Hematopoietic multipotent progenitor cell (in vitro differentiated cells): ENCODE measurements at regions not wholly inside any gene's neighbourhood (a gene's known extent, or its start where the extent isn't known, plus 50 kb on each side); places are given as distances from the start of the nearest gene placed in this dataset.
"Not testable (repeated sequence)": the region's sequence is repeated elsewhere in the genome, so short reads cannot be mapped to it uniquely, and the experiment has no call there.

Experiments
- DNase-seq, 3 donors: peaks; one replicate each; pipeline ENCODE4 v3.0.0-alpha.2; 2011 to 2015; ENCODE audit warnings: low read depth in 2 of 3, low spot score in 2 of 3

DNA sequence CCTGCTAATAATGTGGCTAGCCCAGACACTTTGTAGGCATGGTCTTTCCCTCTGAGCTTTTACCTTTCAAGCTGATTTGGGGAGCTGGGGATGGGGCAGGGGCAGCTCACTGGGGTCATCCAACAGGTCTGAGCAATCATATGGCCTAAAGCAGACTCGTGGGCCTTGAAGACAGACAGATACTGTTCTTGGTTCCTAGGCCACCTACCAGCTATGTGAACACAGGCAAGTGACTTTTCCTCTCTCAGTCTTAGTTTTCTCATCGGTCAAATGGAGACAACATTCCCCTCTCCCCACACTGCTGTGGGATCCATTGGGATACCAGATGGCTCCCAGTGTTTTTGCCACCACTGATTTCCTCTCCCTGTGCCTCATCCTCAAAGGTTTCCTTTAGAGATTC, 181.8 kb downstream of the RRAGC start:
- DNase-seq: no peak

DNA sequence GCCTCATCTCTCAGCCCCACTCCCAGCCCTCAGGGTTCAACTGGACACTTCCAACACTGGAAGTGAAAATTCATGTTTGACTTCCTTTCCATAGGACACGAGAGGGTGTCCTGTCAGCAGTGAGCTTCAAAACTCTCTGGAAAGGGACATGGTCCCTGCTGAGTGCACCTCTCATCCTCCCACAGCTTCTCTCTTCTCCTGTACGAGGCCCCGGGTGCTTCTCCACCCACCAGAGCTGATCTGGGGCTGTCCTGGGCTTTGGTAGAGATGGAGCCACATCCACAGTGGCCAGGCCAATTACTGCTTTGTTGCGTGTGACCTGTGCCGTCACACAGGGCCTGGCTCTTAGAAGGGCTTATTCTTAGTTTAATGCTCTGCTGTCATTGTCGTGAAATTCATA, 182.3 kb downstream of the RRAGC start:
- no peak for DNase-seq

DNA sequence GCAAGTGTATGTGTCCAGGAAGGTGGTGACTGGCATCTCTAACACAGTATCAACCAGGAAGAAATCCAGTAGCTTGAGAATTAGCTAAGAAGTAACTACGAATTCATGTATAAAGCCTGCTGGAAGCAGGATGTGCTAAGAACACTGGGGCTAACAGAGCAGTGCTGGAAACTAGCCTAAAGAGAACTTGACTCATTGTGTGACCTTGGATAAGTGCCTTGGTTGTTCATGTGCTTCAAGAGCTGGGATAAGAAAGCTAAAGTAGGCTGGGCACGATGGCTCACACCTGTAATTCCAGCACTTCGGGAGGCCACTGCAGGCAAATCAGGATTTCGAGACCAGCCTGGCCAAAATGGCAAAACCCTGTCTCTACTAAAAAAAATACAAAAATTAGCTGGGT, 186.9 kb downstream of the RRAGC start:
- DNase-seq: no peak

DNA sequence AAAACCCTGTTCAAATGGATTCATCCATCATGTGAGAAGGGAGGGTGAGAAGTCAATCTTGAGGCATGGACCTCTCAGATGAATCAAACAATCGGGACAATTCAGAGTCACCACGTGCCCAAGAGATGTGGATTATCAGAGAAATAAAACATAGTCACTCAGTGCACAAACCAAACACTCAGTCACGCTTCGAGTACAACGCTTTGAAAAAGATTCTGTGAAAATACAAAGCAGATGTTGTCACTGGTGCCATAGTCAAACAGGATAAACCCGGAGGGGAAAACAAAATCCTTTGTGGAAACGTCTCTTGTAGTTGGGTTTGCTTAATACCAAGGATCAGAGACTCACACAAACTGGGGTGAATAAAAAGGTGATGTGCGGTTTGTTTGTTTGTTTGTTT, 188.4 kb downstream of the RRAGC start:
- DNase-seq: no peak

DNA sequence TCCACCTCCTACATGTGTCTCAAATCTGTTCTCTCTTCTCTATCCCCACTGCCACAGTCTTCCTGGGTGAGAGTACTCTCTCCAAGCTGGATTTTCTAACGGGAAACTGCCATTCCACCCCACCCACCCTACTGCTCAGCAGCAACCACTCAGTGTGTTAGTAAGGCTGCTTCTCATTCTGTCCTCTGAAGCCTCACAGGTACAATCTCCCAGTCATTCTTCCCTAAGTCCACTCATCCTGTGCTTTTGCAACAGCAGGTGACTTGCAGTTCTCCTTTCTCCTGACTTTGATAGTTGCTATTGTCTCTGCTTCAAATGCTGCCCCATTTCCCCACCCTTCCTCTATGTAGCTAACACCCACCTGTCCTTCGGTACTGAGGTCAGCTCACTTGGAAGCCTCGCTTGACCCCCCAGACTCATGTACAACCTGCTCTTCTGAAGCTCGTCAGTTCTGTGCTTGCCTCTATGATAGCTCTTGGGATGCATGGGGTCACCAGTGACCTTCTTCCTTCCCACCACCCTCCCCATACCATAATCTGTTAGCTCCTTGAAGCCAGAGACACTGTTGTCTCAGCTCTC, 188.9 kb downstream of the RRAGC start:
- no peak for DNase-seq

DNA sequence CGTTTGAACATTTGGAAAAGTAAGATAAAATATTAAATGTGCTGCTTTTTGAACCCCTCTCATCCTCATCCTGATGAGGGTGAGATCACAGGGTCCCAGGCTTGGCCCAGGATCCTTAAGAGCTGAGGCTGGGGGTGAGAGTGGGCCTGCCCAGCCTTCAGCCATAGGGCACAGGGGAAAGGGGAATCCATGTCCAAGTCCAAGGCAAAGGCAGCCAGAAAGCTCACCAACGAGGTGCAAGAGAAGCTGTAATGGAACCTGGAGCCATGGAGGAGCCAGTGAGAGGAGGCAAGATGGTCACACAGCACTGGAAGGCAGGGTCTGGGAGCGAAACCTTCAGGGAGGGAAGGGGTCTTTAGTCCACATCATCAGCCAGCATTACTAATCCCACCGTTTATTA, 191.9 kb downstream of the RRAGC start:
- no peak for DNase-seq

DNA sequence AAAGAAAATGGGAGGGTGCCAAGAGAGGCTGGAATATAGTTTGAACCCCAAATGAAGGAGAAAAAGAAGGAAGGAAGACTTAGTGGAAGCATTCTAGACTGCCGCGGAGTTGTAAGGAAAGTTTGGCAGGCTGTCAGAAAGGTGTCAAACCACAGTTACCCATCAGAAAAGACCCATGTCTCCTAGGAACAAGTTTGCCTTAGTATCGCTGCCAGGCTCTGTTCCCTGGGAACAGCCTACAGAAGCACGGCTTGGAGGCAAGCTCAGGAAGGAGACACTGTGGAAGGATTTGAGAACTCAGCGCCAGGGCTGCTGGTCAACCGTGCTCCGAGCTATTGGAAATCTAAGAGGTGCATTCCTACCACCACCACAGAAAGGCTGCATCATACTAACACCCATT, 197.4 kb downstream of the RRAGC start:
- DNase-seq: no peak

DNA sequence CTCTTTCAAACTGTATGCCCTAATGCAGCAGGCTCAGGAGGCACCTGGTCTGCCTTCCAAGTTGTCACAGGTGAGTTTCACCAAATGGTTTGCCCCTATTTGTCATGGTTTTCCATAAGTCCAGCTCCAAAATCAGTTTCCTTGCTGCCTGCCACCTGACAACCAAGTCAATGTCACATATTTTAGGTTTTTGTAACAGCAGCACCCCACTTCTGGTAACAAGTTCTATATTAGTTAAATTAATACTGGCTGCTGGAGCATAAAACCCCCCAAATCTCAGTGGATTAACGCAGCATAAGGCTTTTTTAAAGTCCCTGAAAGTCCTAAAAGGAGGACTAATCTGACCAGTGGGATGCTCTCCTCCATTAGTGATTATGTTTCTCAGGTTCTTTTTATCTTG, 200.7 kb downstream of the RRAGC start:
- DNase-seq: no peak

DNA sequence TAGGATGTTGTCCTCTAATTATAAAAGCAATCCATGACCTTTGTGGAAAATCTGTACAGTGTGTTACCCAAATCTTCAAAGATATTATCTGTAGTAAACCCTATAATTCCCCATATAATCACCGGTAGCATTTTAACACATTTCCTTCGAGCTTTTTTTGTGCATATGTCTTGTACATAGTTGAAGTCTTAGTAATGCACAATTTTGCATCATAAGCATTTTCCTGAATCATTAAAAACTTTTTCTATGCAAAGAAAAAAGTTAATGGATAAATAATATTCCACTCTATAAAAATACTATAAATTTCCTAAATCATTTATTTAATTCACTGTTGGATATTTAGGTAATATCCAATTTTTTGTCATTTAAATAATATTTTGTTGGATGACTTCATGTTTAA, 201.7 kb downstream of the RRAGC start:
- DNase-seq: no peak

DNA sequence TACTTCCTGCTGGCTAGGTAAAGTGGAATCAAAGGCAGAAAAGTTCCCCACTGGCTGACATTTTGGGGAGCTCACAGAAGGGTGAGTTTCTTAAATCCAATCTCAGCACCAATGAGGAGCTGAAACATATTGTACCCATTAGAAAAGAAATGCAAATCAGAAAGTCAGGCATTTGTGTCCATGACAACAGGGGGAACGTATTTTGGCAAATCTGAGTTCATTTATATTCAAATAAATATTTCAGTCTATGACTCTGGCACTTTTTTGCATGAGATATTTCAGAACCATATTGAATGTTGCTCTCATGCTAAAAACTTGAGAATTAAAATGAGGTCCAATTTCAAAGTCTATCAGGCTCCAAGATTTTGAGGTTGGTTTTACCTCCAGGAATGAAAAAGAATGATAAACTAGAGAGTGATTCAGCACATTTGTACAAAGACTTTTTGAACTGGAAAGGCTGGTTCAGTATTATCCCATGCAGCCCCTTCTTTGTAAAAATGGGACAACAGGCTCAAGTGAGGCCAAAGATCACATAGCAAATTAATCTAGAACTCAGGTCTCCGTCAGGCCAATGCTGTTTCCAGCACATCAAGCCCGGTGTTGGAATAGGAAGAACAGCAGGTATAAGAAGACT, 202.2 kb downstream of the RRAGC start:
- DNase-seq: no peak

DNA sequence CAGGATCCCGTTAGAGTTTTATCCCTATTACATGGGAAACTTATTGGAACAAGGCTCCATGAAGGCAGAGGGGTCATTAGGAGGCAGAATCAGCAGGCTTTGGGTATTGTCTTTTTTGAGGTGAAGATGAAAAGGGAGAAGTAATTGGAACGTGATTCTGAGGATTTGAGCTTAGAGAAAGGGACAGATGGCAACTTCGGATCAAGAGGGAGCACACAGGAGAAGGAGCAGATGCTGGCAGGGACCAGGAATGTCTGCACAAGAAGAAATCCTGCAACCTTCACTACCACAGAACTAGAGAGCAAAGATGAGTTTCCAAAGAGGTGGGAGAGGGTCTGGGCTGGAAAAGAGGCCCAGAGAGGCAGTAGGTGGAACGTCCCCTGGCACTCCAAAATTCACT, 202.8 kb downstream of the RRAGC start:
- DNase-seq: no peak

DNA sequence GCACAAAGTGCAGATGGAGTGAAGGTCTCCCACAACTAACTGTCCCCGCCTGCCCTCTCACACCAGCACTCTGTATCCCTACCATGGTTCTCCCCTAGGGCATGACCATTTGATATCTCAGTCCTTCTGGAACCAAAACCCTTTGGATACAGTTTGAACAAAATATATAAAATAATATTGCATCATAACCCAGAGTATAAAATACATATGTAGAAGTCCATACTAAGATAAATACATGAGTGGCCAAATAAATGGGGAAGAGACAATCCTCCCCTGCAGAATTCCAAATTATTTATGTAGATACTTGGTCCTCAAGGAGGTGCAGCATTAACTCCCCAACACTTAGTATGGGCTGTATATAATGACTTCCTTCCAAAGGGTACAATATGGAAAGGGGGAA, 207.4 kb downstream of the RRAGC start:
- no peak for DNase-seq

DNA sequence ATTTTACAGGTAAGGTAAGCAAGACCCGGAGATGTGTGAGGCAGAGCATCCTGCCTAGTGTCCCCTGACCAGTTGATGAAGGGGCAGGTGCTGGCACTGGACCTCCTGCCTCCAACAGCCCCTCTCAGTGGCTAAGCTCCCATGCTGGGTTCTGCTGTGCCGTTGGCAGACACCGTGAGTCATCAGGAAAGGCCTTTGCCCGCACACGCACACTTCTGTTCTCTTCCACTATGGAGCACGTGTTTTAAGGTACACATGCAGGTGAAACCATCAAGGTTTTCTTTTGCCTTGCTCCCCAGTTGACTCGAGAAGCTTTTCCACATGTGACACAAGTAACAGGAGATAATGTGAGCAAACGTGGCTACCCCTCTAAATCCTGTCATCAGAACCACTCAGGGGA, 207.9 kb downstream of the RRAGC start:
- no peak for DNase-seq

DNA sequence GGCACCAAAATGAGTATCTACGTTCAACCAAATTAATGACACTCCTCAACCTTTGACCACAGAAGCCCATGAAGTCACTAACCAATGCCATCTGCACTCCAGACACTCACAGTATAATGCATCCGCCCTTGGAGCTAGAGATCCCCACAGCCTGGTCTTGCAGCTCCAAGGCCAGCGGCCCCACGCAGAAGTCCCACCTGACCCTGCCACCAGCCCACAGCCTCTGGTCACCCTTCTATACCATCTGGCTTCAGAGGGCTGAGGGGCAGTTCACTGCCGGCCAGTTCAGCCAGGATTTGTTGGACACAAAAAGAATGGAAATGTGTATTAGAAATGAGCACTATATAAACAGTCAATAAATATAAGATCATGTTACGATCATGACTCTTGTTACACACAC, 211.2 kb downstream of the RRAGC start:
- DNase-seq: no peak

DNA sequence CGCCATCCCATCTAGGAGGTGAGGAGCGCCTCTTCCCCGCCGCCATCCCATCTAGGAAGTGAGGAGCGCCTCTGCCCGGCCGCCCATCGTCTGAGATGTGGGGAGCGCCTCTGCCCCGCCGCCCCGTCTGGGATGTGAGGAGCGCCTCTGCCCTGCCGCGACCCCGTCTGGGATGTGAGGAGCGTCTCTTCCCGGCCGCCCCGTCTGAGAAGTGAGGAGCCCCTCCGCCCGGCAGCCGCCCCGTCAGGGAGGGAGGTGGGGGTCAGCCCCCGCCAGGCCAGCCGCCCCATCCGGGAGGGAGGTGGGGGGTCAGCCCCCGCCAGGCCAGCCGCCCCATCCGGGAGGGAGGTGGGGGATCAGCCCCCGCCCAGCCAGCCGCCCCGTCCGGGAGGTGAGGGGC, 212.2 kb downstream of the RRAGC start:
- DNase-seq: not testable (repeated sequence)

DNA sequence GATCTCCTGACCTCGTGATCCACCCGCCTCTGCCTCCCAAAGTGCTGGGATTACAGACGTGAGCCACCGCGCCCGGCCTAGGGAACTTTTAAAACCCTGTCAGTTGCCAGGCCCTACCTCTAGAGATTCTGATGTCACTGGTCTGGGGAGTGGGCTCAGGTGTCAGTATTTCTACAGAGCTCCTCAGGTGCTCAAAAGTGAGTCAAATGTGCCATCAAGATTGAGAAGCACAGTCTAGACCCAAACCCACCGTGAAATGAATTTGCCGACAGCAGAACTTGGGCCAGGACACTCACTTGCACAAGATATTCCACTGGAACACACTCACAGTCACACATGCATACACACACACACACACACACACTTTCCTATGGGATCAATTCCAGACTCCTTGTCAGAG, 215.5 kb downstream of the RRAGC start:
- no peak for DNase-seq

DNA sequence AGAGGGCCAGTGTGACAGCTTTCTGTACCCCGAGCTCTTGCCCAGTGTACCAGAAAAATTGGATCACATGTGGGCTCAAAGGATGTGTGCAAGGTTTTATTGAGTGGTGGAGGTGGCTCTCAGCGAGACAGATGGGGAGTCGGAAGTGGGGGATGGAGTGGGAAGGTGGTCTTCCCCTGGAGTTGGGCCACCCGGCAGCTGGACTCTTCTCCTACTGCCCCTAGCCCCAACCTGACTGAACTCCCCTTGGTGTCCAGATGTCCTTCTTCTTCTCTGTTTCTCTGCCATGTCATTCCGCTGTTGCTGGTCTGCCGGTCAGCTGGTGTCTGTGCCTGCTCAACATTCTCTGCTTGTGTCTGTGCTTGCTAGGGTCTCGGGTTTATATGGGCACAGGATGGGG, 217.9 kb downstream of the RRAGC start:
- no peak for DNase-seq

DNA sequence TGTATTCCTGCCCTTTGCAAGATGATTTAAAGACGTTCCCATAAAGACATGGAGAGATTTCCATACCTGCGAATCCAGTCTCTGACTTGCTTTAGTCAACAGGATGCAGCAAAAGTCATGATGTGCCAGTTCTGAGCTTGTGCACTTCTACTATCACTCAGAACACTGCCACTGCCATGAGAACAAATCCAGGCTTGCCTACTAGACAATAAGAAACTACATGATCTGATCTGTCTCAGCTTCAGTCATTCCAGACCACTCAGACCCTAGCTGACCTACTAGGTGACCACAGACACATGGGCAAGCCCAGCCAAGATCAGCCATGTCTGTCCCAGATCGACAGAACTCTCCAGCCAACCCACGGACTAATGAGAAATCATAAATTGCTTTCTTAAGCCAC, 219.2 kb downstream of the RRAGC start:
- no peak for DNase-seq

DNA sequence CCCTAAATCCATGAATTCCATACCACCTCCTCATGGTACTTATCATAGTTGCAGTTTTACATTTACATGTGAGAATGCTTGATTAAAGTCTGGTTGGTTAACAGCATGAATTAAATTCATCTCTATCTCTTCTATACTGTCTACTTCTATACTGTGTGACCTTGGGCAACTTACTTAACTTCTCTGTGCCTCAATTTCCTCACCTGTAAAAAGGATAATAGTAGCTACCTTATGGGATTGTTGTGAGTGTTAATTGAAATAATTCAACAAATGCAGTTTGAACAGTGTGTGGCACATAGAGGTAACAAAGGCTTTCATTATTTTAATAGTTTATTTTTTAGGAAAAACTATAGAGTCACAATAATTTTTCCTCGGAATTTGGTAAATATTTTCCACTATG, 231.3 kb downstream of the RRAGC start:
- DNase-seq: no peak

DNA sequence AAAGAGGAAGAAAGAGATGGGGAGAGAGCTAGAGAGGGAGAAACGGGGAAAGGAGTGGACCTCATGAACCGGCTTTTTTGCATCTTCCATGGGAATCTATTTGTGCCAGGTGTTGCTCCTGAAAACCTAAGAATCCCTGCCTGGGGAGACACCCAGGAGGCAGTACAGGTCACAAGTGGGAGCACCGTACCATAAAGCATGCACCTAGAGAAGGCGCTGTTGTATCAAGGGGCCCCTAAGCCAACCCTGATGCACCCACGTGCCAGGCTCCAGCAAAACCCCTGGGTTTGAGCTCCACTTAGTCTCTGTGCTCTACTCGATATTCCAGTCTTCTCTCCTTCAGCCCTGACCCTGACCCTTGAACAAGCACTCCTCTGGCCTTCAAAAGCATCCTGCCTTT, 233.6 kb downstream of the RRAGC start:
- DNase-seq: no peak

DNA sequence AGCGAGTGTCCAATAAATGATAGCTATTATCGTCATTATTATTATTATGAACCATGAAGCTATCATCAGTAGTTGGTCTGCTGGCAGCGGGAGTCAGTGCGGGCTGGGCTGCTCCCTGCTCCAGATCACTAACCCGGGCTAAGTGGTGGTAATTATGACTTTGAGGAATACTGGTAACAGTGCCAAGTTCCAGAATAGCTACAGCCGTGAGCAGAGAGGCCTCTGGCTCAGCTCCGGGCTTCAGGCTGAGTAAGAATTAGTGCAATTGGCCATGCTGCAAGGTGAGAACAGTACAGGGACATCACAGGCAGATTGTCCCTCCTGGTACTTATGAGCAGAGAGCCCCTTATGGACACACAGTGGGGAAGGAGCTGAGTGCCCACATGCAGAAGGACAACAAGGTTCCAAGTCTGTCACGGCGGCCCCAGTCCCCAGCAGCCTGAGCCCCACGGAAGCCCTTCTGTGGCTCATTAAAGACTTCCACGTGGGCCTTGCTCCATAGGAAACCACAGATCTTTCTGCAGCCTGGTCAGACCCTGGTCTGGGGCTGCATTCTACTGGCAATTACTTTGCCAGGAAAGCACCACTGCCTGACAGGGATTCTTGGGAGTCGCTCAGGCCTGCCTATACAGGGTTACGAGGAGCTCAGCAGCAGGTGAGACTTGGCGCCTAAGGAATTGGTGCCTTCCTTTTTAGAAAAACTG, 235.1 kb downstream of the RRAGC start:
- no peak for DNase-seq

DNA sequence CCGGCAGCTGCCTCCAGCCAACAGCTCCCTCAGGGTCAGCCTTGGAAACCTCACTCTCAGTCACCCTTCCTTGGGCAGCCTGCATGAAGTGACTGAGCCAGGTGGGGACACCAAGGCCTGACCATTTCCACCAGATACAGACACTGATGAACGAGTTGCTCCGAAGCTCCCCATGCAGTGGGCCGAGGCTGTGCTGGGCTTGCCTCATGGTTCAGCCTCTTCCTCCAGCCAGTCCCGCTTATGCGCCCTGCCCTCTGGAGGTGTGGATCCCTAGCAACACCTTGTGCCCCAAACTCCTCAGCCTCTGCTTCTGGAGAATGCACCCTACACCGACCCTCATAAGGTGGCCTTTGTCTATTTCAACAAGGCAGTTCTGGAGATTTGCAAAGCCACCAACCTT, 236.0 kb downstream of the RRAGC start:
- no peak for DNase-seq

DNA sequence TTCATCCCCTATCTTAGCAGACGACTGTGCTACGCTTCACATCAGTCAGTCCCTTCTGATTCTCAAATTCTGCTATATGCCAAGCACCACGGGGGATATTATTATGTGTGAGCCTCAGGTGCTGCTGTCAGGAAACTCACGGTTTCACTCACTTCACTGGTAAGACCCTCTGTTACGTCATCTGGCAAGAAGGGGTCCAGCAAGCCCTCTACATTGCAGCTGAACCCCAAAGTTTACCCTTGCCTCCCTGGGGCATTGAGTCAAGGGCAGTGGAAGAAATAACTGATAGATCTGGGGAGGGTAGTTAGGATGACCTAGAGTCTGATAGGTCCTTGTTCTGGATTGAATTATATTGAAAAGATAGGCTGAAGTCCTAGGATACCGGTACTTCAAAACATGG, 237.4 kb downstream of the RRAGC start:
- DNase-seq: no peak
